Anterior cingulate cortex (tissue), 58 donors: ENCODE measurements at regions not wholly inside any gene's neighbourhood (a gene's known extent, or its start where the extent isn't known, plus 50 kb on each side); places are given as distances from the start of the nearest gene placed in this dataset.

Source experiments
- DNase-seq, 58 donors: peaks; one replicate each; lab custom pipeline; 2025; lab: John Stamatoyannopoulos, UW

DNA sequence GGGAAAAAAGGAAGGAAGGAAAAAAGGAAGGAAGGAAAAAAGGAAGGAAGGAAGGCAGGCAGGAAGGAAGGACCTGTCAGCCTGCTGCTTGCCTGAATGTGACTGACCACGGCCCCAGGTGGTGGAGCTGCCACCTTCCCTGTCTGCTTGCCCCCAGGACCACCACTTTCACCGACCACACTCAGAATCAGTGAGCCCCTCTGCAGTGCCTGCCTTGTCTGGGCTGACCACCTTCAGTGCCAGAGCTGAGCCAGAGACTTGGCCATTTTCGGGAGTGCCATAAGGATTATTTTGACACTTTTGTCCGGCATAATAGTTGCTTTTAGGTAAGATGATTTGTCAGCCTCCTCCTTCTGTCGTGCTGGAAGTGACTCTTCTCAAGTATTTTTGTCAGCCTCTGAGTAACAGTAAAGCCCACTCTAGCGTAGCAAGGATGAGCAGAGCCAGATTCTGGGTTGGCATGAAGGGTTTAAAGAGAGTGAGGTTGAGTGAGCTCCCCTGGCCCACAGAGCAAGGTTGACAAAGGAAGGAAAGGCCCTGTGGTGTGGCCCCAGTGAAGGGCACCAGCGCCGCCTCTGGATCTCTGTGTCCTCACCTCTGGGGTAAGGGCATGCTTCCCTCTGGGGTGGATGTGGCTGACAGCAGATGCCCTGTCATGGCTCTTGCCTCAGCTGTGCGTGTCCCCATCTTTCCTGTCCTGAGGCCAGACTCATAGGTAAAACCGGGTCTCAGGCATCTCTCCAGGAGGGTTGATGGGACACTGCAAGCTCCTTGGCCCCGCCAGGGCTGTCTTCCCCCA lies 214.7 kb upstream of the FOXQ1 start:
- no peak for DNase-seq

GRCh38 chr6:1094306-1094705 lies 217.6 kb upstream of the FOXQ1 start:
- no peak for DNase-seq

DNA sequence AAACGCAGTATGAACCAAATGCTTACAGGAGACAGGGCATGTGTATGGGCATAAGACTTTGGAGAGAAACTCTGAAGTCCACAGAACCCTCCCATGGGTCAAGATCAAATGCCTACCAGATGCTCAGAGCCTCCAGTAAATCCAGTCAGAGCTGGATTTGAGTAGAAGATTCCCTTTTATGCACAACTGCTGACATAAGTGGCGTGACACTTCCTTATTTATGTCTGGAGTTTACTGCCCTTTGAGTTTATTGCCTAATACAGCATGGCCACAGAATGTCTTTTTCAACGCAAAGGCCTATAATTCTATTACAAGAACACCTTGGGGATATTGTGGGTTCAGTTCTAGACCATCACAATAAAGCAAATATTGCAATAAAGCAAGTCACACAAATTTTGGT lies 220.0 kb upstream of the FOXQ1 start:
- DNase-seq: no peak

- DNase-seq: no peak
Measured at GRCh38 chr6:1089859-1090258, 222.0 kb upstream of the FOXQ1 start.

DNA sequence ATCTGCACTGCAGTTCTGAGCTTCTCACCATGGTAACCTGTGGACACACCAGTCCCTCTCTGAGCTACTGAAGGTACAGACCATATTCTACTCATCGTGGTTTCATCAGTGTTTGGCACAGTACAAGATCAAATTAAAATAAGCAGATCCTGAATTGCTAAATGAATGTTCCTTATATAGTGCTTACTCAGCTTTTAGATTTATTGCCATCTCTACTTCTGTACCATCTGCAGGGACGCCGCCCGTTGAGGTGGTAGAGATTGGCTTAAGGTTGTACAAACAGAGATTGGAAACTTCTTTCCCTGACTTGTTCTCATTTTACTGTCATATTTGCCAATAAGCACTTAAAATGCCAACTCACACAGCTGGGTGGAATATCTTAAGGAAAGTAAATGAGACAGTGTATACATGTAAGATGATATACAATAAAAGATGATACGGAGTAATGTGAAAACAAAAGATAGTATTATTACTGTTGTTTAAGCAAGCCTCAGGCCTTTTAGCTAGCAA lies 223.4 kb upstream of the FOXQ1 start:
- no peak for DNase-seq

GRCh38 chr6:1087154-1087843 lies 224.6 kb upstream of the FOXQ1 start:
- DNase-seq: no peak

DNA sequence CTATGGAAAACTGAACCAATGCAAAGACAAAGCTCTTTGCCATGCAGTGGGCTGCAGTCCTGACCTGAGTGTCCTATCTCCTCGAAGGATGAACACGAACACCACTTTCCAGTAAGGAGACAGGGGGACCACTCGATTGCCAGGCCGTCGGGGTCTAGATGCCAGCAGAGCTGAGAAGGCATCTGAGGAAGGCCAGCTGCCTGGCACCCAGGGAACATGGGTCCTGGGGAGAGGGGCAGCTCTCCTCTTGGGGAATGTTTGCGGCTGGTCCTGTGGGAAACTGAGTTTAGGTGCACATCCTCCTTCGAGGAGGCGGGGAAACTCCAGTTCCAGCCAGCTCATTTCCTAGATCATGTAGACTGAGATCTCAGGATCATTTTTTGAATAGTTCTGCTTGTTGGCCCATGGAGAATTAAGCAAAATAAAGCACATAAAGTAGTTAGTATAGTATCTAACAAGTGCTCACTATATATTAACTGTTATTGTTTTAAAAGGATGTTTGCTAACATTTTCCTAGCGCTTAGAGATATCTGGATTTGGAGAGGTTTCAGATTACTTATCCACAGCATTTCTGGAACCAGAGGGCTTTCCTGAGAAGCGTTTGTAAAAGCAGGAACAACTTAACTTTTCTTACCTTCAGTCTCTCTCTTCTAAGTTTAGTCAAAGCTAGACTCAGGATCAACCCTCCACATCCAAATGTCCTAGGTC lies 225.3 kb upstream of the FOXQ1 start:
- no peak for DNase-seq

GRCh38 chr6:1082285-1082935 lies 229.5 kb upstream of the FOXQ1 start:
- no peak for DNase-seq

DNA sequence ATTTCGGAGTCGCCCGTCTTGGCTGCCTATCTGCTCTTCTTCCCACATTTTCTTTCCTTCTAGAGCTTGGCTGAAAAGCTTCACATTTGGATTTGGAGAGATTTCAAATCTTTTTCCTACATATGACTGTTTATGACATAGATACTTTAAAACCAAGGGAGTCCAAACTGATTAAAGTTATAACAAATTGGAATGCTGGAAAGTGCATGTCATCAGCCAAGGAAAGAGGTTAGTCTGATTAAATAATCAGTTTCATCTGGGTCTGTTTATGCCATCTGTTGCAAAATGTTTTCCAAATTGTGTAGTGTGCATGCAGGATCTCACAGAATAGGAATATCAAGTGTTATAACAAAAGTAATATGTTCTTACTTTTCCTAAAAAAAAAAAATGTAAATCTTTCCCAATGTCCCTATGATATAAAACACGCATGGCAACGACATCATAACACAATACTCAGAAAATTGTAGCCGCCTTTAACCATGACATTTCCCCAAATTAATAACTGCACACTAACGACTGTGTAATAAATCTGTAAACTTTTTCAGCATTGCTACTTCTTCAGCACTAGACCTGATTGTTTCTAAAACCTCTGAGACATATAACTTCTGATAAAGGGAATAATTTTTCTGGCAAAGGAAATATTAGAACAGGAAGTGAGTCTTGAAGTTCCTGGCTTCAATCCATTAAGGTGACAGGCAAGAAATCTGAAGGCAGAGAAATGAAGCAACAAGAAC lies 230.2 kb upstream of the FOXQ1 start:
- DNase-seq: no peak

- DNase-seq: no peak
Measured at GRCh38 chr6:1080453-1081337, 231.2 kb upstream of the FOXQ1 start.

DNA sequence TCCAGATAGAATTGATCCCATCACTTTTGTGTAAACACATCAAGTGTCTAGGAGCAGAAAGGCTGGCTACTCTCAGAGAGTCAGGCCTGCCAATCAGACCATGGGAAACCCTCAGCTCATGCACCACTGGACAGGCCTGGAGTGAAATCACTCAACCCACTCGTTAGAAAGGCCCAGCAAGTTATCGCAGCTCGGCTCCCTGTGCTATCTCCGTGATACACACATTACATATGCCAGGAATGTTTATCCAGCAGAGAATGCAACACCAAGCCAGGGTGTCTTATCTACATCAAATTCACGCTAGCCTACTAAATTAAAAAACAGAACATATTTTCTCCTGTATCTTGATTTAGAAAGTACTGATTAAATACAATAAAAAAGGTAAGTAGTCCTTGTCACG lies 232.4 kb upstream of the FOXQ1 start:
- DNase-seq: no peak

DNA sequence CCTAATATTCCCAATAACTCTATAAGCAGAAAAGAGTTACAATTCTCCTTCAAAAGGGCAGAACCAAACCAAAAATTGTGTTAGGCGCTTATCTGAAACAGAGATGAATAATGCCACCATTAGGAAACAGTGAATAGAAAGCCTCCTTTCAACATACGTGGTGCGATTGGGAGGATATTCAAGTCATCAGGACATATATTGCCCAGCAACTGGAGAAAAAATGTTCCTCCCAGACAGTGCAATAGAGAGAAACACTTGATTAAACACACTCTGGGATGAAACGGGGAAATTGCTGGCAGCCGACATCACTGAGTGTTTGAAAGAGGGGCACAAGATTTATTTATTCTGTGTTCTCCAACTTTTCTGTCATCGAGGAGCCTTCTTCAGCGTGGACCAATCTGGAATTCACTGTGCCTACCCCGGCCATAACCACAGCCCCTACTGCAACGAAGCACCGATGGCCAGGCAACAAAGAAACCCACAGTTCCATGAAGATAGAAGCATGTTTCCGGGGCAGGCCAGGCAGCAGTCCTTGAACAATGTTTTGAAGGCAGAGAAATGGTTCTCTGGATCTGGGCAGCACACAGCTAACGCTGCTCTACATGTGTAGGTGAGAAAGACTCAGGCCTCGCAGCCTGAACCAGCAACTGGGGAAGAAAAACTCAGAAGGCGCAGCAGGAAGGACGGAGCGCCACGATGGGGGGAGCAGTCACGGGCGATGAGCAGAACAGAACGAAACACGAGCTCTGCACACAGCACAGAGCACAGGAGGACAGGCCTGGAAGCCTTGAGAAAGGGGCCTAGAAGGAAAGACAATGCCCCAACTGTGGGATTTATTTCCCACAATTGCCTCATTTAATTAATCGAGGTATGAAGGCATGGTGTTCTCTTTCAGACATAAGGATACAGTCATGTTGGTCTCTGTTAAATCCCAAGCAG lies 234.2 kb upstream of the FOXQ1 start:
- DNase-seq: no peak

DNA sequence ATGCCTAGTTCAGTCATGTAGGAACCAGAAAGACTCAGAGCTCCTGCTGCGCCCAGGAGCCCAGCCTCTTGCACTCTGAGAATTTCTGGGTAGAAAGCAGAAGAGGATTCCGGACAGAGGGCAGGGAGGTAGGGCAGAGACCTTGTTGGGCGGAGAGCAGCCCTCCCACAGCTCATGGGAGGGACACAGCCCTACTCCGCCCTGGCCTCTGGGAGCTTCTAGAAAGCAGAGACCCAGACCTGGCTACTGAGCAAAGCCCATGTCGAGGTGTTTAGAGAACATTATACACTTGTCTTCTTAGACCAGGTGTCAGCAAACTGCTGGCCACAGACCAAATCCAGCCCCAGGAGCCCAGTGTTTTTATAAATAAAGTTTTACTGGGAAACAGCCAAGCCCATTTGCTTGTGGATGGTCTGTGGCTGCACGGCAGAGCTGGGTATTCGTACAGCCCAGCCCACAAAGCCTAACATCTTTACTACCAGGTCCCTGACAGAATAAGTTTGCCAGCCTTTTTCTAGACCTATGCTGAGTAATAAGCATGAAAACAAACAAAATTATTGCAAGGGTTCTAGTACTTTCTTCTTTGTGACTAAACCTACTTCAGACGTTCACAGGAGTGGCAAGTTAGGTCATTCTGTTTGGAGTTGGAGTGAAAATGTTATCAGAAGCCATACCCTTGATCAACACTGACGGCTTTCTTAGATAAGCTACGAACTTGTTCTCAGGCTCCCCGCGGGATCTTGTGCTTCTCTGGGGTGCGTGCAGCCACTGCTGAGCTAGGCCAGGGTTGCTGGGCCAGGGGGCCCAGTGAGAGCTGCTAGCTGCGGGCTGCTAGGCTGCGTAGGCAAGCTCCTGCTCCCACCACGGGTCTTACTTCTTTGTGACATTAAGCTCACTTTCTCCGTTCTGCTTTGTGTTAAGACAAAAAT lies 235.1 kb upstream of the FOXQ1 start:
- DNase-seq: no peak

DNA sequence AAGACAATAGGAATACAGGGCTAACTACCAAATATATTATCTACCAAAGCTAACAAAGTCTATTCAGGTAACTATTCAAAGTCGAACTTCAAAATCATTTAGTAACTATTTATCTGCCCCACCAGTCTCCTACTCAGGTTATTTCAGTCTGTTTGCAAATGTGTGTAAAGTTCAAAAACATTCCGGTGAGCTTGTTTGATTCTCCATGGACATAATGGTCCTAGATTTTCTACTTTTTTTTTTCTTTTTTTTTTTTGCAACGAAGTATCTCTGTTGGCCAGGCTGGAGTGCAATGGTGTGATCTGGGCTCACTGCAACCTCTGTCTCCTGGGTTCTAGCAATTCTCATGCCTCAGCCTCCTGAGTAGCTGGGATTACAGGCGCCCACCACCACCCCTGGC lies 236.0 kb upstream of the FOXQ1 start:
- DNase-seq: no peak

DNA sequence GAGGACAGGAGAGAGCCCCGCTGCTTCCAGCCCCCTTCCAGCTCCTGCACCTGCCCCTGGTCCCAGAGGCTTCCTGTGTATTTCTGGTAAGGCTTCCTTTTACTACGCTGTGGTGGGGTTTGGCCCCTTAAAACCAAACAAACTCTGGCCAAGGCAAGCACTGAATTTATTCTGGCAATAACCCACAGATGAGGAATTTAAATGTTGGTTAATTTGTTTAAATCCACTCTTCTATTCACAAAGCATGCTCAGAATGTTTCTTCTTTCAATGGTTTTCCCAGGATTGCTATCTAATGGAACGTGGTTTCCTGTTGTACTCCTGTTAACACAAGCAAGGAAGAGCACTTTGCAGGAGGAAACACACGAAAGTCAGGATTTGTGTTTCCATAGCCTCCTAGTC lies 236.5 kb upstream of the FOXQ1 start:
- DNase-seq: no peak

DNA sequence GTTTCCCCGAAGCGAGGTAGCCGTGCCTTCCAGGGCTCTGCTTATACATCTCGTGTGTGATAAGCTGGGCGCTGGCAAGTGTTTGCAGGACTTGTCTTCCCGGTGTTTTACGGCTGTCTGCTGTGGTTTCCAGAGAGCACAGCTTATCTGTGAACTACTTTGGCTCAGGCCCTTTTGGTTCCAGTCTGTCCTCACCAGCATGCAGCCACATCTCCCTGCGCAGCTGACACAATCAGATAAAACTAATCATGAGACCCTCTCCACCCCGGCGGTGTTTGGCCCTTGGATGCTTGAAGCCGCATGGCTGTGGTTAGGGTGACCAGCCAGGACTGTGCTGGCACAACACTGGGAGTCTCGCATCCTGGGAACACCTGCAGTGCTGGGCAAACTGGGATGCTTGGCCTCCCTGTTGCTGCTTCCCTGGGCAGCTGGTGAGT lies 241.8 kb upstream of the FOXQ1 start:
- DNase-seq: no peak

- DNase-seq: no peak
Measured at GRCh38 chr6:1068905-1069304, 243.0 kb upstream of the FOXQ1 start.
